B cell (primary cell): ENCODE measurements at regions not wholly inside any gene's neighbourhood (a gene's known extent, or its start where the extent isn't known, plus 50 kb on each side); places are given as distances from the start of the nearest gene placed in this dataset.

Experiments
- ATAC-seq: fragments of 200-7000 bp; cut with Tn5 transposase; one replicate; pipeline ENCODE4 v1.10.0; 2021; ENCODE audit warnings: low read depth, mild to moderate bottlenecking, moderate number of reproducible peaks, moderate library complexity
- CTCF ChIA-PET: fragments of 350-600 bp; sonication (Branson Sonifier 250); formaldehyde crosslinking; loops from one replicate; lab custom pipeline; 2021; ENCODE audit warnings: antibody characterized with exemption, inconsistent platforms; lab: Charles Lee
- POLR2A ChIA-PET: fragments of 350-600 bp; sonication (Branson Sonifier 250); formaldehyde crosslinking; loops from one replicate; lab custom pipeline; 2021; ENCODE audit warnings: antibody characterized with exemption; lab: Charles Lee
- DNase-seq: peaks from one replicate; pipeline ENCODE4 v3.0.0; 2013
- H2AFZ ChIP-seq: 2 replicates; pipeline ENCODE4 v1.6.1; 2012; ENCODE audit warnings: mild to moderate bottlenecking, low read depth, low read length; ENCODE audit not compliant: insufficient read depth, poor library complexity, severe bottlenecking
- H3K27ac ChIP-seq, 2 donors: 1 replicate in 1 of 2; 2 replicates in 1 of 2; pipeline ENCODE4 v1.5.1; 2012 to 2013; ENCODE audit warnings: low read length in 2 of 2, mild to moderate bottlenecking in 2 of 2, moderate library complexity in 1 of 2
- H3K27me3 ChIP-seq, 4 experiments: fragments of 200-600 bp in 1 of 4; sonication (generic) in 1 of 4; replicated peaks in 1 of 4; 1 replicate in 2 of 4; 2 replicates in 2 of 4; pipeline versions ENCODE4 v1.6.1 to v1.7.0; 2013 to 2016; ENCODE audit warnings: low read length in 3 of 4, mild to moderate bottlenecking in 2 of 4, mixed read lengths in 1 of 4, moderate library complexity in 1 of 4; ENCODE audit not compliant: insufficient read depth in 4 of 4, control insufficient read depth in 3 of 4; ENCODE audit errors: control extremely low read depth in 1 of 4
- H3K36me3 ChIP-seq, 2 experiments: replicated peaks in 1 of 2; 1 replicate in 1 of 2; 2 replicates in 1 of 2; pipeline versions ENCODE4 v1.6.1 to v1.7.1; 2013; ENCODE audit warnings: low read length in 1 of 2; ENCODE audit not compliant: insufficient read depth in 2 of 2, control insufficient read depth in 1 of 2; ENCODE audit errors: control extremely low read depth in 1 of 2, extremely low read depth in 1 of 2
- H3K4me1 ChIP-seq, 2 donors: fragments of 200-600 bp in 1 of 2; sonication (generic) in 1 of 2; 1 replicate in 1 of 2; 2 replicates in 1 of 2; pipeline versions ENCODE4 v1.5.1 to v1.6.1; 2013 to 2017; ENCODE audit warnings: low read length in 2 of 2; ENCODE audit not compliant: control insufficient read depth in 2 of 2, insufficient read depth in 2 of 2
- H3K4me2 ChIP-seq: replicated peaks from 2 replicates; pipeline ENCODE3; 2012; ENCODE audit warnings: mild to moderate bottlenecking, low read depth, low read length; ENCODE audit not compliant: poor library complexity, severe bottlenecking
- H3K4me3 ChIP-seq, 5 experiments: fragments of 200-600 bp in 1 of 5; sonication (generic) in 1 of 5; 1 replicate in 3 of 5; 2 replicates in 2 of 5; pipeline versions ENCODE4 v1.5.1 to v1.7.0; 2011 to 2016; ENCODE audit warnings: low read length in 4 of 5, mild to moderate bottlenecking in 4 of 5, low read depth in 2 of 5, control low read depth in 1 of 5, moderate library complexity in 1 of 5; ENCODE audit not compliant: insufficient read depth in 1 of 5; ENCODE audit errors: control extremely low read depth in 1 of 5, extremely low read depth in 1 of 5
- H3K79me2 ChIP-seq: fragments of 200-600 bp; sonication (generic); one replicate; pipeline ENCODE4 v1.6.0; 2016; ENCODE audit warnings: low read length; ENCODE audit not compliant: control insufficient read depth, insufficient read depth
- H3K9ac ChIP-seq: fragments of 200-600 bp; sonication (generic); 2 replicates; pipeline ENCODE4 v1.6.1; 2017; ENCODE audit warnings: mild to moderate bottlenecking, low read length, moderate library complexity
- H3K9me3 ChIP-seq, 3 donors: one replicate each; pipeline versions ENCODE4 v1.6.1 to v1.7.1; 2013; ENCODE audit warnings: low read length in 2 of 3; ENCODE audit not compliant: control insufficient read depth in 2 of 3, insufficient read depth in 1 of 3; ENCODE audit errors: control extremely low read depth in 1 of 3
- H4K20me1 ChIP-seq: 2 replicates; pipeline ENCODE4 v1.6.0; 2012; ENCODE audit warnings: mild to moderate bottlenecking, low read length; ENCODE audit not compliant: insufficient read depth, control insufficient read depth, poor library complexity, severe bottlenecking
- H3K27ac Mint-ChIP-seq: one replicate; pipeline ENCODE4 v1.8.0; 2021; ENCODE audit warnings: mixed read lengths
- H3K27me3 Mint-ChIP-seq: one replicate; pipeline ENCODE4 v1.8.0; 2021; ENCODE audit warnings: mixed read lengths
- H3K4me1 Mint-ChIP-seq: one replicate; pipeline ENCODE4 v1.8.0; 2021; ENCODE audit warnings: mixed read lengths
- H3K4me3 Mint-ChIP-seq: one replicate; pipeline ENCODE4 v1.8.0; 2021; ENCODE audit warnings: mixed read lengths
- H3K9me3 Mint-ChIP-seq: one replicate; pipeline ENCODE4 v1.8.0; 2022; ENCODE audit warnings: mixed read lengths; ENCODE audit not compliant: insufficient read depth
- CTCF ChIP-seq: fragments of 200-600 bp; IDR thresholded peaks from one replicate; pipeline ENCODE4 v1.8.0; 2022; ENCODE audit warnings: antibody characterized with exemption, mild to moderate bottlenecking
- EZH2 ChIP-seq: IDR thresholded peaks from 2 replicates; pipeline ENCODE4 v1.6.1; 2012; ENCODE audit warnings: borderline replicate concordance, low read depth, mild to moderate bottlenecking, moderate library complexity, low read length; ENCODE audit not compliant: insufficient read depth, poor library complexity, severe bottlenecking
- WGBS: methylation state at CpG from one replicate; pipeline ENCODE4 v1.1.5; 2013; ENCODE audit warnings: missing lambda C conversion rate; ENCODE audit not compliant: insufficient coverage; 5-methylcytosine and 5-hydroxymethylcytosine counted together
- intact Hi-C: fragments of 100-400 bp; cut with micrococcal nuclease; formaldehyde crosslinking; loops from one replicate; pipeline ENCODE4 v1.10.0; 2022

GRCh38 chr13:73406454-73406853, 347.6 kb downstream of the KLF5 start:
- Histone ChIP-seq H3K36me3 (no peaks in the 10 kb centered on the region), H3K27ac (no peak overlapping the region), H3K9ac (no peak overlapping the region), H3K4me3 (no peak overlapping the region), H2AFZ (no peak overlapping the region), H3K4me1 (no peaks in the 10 kb centered on the region), H3K4me2 (no peak overlapping the region), H4K20me1 (no peaks in the 10 kb centered on the region), H3K27me3 (no peaks in the 10 kb centered on the region), H3K79me2 (no peaks in the 10 kb centered on the region), H3K9me3 (peaks cover 0 to 6% (median 0%) of the 10 kb centered on the region in 3 donors)
- H3K9me3 Mint-ChIP-seq: no peaks in the 10 kb centered on the region
- ATAC-seq (no peak), DNase-seq (no peak)
- TF ChIP-seq EZH2 (no peak), CTCF (no peak)
- no peaks in the 10 kb centered on the region for H3K4me1 Mint-ChIP-seq
- intact Hi-C loops: no loop called here
- CTCF ChIA-PET: no interaction called here
- POLR2A ChIA-PET: no interaction called here
- H3K27ac Mint-ChIP-seq: no peak overlapping the region
- no peaks in the 10 kb centered on the region for H3K27me3 Mint-ChIP-seq
- no peak overlapping the region for H3K4me3 Mint-ChIP-seq
- no CpG with 5 or more reads among the region's 1 CpG for WGBS

- ChIA-PET CTCF (no interaction called here), POLR2A (no interaction called here)
- Histone ChIP-seq H3K4me1 (no peaks in the 10 kb centered on the region), H3K9me3 (peaks cover 0 to under 1% (median 0%) of the 10 kb centered on the region in 3 donors), H3K9ac (no peak overlapping the region), H3K4me3 (no peak overlapping the region), H2AFZ (no peak overlapping the region), H3K36me3 (no peaks in the 10 kb centered on the region), H4K20me1 (no peaks in the 10 kb centered on the region), H3K27me3 (no peaks in the 10 kb centered on the region), H3K27ac (no peak overlapping the region), H3K79me2 (no peaks in the 10 kb centered on the region), H3K4me2 (no peak overlapping the region)
- DNase-seq (no peak), ATAC-seq (no peak)
- H3K27ac Mint-ChIP-seq: no peak overlapping the region
- TF ChIP-seq EZH2: no peak
- no peak for TF ChIP-seq CTCF
- H3K4me3 Mint-ChIP-seq: no peak overlapping the region
- no peaks in the 10 kb centered on the region for H3K27me3 Mint-ChIP-seq
- no peaks in the 10 kb centered on the region for H3K4me1 Mint-ChIP-seq
- 100% methylated on average over 1 of the region's 2 CpGs for WGBS
- intact Hi-C loops: no loop called here
- H3K9me3 Mint-ChIP-seq: no peaks in the 10 kb centered on the region
Observed at GRCh38 chr13:73404581-73404980, 345.8 kb downstream of the KLF5 start.
